HG03060 (cell line): ENCODE measurements at regions not wholly inside any gene's neighbourhood (a gene's known extent, or its start where the extent isn't known, plus 50 kb on each side); places are given as distances from the start of the nearest gene placed in this dataset.

ENCODE experiments used
- ATAC-seq: cut with Tn5 transposase; IDR thresholded peaks from one replicate; pipeline ENCODE4 v1.9.1; 2021; ENCODE audit warnings: low read depth, moderate number of reproducible peaks; ENCODE audit not compliant: unreplicated experiment

DNA sequence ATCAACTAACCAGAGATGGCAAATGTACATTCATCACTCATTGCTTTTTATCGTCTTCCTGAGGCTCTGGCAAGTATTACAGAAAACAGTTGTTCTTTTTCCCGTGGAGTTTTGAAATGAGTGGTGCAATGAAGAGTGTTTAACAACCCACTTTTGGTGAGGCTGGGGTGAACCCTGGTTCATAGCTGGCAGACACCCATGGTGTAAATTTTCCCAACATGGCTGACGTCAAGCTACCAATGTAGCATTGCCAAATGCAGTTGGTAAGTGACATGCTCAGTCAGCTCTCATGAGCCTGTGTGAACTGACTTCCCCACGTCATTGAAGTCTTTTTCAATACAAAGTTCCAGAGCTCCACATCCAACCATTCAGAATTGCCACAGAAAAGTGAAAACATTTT is 386.2 kb downstream of the TMEM114 start:
- ATAC-seq, result no peak

DNA sequence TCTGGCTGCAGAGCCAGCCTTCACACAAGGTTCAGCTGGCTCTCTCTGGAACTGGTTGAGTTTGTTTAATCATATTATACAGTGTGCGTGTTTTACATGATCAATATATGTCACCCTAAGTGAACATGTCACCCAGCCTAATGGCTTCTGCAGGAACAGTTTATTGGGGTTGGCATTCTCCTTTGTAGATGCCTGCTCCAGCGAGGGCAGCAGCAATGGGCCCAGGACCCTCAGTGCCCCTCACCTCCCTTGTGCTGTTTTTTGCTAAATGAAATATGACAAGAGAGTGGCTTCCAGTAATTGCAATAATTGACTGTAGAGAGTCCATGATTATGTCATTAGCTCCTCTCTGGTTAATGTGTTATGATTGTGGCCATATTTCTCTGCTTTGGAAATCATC is 387.2 kb downstream of the TMEM114 start:
- ATAC-seq, result no peak

DNA sequence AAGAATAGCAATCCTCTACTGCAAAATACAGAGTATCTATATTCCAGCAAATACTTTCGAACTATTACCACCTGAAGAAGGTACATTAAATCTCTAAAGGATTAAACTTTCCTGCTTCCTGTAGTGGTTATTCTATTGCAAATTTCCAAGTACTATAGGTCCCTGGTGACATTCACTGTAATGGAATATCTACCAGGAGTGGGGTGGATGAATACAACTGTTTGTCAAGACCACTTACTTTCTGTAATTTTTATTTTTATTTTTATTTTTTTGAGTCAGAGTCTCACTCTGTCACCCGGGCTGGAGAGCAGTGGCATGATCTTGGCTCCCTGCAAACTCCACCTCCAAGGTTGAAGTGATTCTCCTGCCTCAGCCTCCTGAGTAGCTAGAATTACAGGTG is 389.5 kb downstream of the TMEM114 start:
- no peak for ATAC-seq

DNA sequence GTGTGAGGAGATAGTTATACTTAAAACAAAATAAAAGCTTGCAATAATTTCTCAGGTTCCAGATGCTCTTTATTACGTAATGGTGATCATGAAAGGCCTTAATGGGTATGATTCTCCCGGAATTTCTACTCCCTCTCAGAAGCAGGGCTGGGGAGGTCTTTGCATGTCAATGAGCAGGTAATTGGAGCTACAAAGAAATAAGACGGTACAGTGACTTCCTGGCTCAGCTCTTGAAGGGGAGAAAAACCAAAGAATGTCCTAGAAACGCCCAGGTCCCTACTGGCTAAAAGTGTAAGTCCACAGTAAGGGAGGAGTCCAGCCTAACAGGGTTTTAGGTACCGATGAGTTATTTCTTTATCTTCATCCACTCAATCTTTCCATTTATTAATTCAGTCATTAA is 390.9 kb downstream of the TMEM114 start:
- no peak for ATAC-seq

DNA sequence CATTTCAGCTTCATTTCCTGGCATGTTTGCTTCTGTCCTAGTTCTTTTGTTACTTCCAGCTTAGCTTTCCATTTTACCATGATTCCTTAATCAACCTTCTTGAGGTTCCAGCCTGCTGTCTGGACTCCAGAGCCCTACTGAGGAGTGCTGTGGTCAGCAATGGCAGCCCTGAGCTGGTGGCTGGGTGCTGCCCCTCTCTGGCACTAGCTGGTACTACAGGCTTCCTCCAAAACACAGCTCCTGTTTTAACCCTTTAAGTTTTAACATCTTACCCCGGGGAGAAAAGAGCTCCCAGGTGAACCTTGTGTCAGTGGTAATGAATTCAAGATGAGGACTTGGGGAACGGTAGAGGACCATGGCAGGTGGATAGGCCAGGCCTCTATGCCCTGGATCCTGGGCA is 395.5 kb downstream of the TMEM114 start:
- ATAC-seq, result no peak

DNA sequence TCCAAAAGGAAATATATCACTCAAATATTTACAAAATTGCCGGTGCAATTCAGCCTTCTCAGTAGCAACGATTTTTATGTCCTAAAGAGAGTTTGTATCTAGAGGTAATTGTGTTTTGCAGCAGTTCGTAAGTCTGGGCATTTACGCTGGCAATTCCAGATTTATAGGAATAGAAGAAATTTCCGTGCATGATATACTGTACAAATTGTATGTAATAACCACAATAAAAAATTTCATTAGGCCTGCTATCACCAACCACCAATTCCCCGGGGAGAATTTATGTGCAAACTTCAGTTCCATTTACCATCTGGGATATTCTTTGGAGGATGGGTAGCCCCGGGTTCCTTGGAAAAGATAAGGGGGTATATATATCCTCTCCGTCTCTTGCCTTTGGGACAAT is 401.5 kb downstream of the TMEM114 start:
- no peak for ATAC-seq

DNA sequence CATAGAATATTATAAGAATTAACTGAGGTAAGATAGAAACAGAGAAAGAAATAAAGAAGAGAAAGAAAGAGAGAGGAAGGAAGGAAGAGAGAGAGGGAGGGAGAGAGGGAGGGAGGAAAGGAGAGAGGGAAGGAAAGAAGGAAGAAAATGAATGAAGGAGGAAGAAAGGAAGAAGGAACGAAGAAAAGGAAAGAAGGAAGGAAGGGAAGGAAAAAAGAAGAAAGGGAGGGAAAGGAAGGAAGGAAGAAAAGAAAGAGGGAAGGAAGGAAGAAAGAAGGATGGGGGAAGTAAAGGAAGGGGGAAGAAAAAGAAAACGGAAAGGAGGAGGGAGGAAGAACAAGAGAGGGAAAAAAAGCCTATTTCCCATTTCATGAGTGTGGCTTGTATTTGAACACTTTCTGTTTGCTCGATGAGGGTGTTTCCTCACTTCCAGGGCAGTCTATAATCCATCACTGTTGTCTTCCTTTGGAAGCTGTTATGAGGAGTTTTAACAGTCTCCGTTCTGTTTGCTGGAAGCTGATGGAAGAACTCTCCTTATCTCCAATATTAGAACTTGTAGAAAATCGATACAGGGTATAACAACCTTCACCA is 402.4 kb downstream of the TMEM114 start:
- no peak for ATAC-seq

DNA sequence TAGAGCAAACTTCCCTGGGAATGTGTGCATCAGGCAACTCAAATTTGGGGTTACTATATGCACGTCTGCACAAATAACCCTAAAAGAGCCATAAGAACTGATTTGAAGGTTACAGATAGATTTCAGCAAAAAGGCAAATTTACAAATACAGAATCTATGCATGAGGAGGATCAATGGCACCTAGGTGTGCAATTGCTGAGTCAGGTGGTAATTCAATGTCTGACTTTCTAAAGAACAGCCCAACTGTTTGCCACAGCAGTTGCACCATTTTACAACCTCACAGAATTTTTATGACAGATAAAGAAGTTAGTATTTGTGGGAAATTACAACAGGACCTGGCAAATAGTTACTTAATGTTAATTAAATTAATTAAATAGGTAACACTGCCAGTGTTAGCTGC is 405.5 kb downstream of the TMEM114 start:
- no peak for ATAC-seq

DNA sequence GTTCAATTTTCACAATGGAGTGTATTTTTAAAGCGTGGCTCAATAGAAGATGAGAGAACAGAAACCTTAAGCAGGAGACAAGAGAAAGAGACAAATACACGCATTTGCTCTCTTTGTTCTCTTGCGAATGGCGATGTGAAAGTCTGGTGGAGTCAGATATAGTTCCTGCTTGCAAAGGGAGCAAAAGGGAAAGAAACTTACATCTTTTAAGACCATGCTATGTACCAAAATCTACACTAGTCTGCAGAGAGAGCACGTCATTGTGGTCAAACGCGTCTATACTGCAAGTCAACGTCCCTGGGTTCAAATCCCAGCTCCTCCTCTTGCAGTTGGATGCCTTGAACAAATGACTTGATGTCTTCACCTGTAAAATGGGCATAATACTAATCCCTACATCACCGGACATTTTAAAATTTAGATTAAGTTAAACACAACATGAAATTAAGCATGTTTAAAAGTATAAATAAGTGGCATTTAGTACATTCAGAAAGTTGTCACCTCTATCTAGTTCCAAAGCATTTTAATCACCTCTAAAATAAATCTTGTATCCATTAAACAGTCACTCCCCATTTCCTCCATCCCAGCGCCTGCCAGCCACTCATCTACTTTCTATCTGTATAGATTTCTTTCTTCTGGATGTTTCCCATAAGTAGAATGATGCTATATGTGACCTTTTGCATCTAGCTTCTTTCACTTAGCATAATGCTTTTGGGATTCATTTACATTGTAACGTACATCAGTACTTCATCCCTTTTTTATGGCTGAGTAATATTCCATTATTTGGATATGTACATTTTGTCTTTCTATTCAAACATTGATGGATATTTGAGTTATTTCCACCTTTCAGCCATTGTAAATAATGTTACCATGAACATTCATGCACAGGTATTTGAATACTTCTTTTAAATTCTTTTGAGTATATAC is 406.9 kb downstream of the TMEM114 start:
- no peak for ATAC-seq

DNA sequence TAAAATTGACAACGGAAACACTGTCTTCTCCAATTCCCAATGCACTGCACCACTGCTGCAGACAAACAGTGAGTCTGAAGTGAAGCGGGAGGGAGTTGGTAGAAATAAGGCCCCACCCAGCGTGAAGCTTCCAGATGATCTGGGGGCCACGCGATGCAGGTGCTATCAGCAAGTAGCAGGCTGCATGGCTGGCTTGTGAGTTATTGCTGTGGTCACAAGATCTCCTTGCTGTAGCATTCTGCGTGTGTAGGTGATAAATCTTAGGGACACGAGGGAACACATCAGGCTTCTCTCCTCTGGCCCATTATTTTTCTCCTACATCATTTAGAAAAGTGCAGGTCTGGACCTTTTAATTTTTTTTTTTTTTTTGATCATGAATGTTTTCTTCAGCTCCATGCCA is 407.6 kb downstream of the TMEM114 start:
- no peak for ATAC-seq

DNA sequence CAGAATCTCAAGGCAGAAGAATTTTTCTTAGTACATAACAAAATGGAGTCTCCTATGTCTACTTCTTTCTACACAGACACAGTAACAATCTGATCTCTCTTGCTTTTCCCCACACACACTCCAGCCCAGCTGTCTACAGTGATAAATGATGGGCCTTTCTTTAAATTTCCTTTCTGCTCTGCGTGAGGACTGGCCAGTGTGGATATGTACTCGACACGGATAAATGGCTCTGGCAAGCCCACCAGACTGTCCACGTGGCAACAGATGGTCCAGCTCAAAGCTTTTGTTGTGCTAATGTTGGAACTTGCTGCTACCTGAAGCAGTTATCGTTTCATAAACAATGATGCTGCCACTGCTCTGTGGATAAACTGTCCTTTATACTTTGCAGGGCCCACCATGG is 410.7 kb downstream of the TMEM114 start:
- ATAC-seq, result no peak

DNA sequence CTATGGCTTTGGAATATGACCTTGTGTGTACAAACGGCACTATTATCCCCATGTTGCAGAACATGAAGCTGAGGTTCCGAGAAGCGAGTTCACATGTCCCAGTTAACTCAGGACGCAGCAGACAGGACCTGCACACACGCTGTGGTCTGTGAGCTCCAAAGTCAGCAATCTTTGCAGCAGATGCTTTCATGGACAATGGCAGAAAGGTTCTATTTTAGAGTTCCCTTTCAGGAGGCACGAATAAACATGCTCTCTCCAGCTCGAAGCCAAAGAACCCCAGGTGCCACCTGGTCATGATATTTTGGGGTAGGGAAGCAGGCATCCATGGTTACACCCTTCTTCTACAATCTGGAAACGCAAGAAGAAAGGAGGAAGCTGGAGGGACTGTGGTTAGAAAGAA is 412.0 kb downstream of the TMEM114 start:
- no peak for ATAC-seq

DNA sequence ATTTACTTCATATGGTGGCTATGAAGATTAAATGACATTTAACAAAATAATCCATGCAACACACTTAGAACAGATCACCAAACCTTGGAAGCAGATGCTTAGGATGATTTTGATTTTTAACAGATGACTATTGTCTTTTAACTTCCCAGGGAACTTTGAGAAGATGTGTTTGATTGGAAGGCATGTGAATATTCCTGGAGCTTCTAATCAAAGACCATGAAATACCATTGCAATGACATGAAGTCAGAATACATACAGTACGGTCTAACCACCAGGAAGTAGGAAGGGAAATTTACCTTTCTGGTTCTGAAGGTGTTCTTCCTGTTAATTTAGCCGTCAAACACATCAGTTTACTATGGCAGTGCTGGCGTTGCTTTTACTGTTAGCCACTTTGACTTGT is 414.9 kb downstream of the TMEM114 start:
- ATAC-seq, result no peak

DNA sequence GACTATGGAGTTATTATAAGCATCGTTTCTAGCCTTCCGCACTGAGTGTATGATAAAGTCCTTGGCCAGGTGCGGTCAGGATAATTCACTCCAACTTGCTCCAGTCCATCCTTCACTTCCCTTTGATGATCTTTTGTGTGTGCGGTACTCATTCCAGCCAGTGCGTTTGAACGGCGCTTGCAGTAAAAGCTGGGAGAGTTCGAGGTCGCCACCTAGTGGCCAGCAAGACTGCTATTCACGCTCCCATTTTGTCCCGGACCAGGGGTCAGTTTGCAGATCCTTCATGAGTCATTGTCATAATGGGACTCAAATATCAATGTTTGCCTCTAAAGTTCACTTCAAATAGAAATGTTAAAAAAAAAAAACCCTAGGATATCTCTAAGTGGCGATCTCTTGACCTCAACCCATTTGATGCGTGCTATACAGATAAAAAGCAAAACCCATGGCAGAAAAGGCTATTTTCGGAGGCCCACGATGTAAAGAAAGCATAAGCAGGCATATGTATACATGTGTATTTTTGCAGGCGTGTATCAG is 417.1 kb downstream of the TMEM114 start:
- no peak for ATAC-seq

DNA sequence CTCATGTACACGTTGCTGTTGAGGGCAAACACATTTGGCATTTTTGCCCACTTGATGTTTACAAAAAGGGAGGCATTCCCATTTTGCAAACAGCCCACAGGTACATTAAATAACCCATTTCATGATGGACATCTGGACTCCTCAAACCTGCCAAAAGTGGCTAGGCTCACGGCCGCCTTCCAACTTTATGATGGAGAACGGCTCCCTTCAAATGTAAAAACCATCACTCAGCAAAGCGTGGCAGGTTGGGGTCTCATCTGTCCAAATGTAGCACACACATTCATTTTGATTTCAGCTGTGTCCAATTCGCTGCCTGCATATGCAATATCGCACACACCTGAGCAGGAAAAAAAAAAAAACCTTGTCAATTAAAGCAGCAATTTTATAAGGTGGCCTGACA is 417.8 kb downstream of the TMEM114 start:
- no peak for ATAC-seq

DNA sequence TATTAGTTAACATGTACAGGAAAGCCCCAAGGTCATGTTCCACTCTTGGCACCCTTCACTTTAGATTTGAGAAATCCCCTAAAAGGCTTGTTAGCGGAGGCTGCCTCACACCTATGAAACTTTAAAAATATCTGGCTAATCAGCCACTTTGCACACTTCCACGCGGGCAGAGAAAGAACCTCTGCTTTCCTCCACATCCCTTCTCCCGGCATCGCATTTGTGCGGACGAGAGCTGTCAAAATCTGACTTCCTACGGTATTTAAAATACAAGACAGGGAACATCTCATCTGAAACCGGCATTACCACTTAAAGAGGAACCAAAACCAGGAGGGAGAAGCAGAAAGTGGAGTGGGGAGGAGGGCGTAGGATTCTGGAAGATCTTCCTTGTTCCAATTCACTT is 422.3 kb downstream of the TMEM114 start:
- no peak for ATAC-seq

DNA sequence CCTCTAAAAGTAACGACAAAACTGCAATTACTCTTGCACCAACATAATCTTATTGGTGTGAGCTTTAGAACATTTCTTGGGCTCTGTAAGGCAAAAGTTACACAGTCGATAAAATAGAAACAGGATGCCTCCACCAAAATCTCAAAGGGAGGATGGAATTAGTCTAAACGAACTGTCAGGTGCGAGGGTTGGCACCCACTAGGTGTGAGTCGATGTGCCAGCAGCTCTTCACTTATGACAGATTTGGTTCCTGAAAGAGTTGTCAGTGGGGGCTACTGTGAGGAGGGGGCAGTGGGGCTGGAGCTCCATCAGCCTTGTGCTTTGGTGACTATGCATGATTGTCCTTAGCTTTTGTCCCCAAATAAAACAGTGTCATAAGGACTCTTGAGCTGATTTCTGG is 422.9 kb downstream of the TMEM114 start:
- no peak for ATAC-seq

DNA sequence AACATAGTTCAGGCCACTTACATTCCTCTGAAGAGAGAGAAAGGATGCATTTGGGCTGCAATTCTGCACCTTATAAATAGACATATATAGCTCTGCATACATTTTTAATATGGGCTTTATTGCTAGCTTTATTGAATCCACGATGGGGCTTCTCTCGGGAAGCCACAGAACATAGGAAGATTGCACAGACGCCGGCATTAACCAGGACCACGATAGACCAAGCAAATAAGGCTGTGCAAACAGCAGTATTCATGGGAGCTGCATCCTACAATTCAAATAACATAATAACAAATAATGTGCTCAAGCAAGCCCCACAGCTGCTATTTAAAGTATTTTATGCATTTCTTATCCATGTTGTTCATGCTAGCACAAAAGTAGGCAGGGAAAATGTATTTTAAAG is 432.3 kb downstream of the TMEM114 start:
- ATAC-seq, result no peak

DNA sequence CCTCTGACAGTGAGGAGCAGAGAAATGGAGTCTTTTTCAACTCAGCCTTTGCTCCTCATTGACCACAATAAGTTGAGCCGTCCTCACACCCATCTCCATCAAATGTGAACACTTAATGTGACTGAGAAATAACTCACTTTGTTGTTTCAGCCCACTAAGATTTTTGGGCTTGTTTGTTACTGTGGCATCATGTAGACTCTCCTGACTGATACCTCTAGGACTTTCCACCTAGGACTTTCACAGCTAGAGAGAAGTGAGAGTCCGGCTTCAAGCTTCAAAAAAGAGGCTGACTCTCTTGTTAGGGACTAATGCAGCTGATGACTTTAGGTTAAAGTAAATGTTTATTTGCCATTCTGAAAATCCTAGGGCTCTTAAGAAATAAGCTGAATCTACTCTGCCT is 435.0 kb downstream of the TMEM114 start:
- ATAC-seq, result no peak

DNA sequence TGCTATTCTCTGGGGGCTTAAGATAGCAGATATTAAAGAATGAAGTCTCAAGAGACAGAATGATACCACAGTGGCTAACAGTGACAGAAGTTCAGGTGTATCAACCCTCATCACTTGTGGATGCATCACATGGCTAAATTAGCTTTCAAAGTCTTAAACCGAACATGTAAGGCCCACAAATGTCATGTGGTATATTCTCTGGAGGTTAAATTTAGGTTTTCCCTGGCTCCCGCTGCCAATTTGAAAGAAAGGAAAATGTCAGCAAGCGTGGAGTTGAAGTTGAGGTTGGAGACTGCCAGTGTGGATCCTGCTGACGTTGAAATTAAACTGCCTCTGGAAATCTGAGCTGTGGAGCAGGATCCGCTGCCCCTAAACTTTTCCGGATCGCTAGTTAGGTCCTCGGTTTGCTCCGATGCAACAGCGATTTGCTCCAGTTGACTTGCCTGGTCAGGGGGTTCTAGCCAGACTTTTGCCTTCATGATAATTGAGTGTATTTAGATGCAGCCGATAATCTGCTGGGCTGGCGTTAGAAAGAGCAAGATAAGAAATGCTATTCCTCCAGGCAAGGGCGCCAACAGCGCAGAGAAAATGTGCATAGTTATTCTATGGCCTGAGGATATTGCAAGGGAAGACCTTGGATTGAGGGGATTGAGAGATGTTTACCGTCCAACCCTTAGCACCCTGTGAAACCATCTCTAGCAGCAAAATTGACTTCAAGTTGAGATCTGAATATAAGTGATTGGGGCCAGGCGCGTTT is 443.9 kb downstream of the TMEM114 start:
- ATAC-seq, result no peak

DNA sequence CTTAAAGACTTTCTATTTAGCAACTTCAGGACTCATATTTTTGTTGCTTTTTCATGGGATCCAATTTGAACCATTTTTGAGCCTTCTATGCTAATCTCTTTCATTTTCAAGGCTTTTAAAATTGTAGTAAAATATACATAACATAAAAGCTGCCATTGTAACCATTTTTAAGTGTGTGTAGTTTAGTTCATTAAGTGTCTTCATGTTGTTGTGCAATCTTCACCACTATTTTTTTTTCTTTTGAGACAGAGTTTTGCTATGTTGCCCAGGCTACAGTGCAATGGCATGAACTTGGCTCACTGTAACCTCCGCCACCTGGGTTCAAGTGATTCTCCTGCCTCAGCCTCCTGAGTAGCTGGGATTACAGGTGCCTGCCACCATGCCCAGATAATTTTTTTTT is 451.6 kb downstream of the TMEM114 start:
- no peak for ATAC-seq
